GM13976 (cell line): ENCODE measurements at regions not wholly inside any gene's neighbourhood (a gene's known extent, or its start where the extent isn't known, plus 50 kb on each side); places are given as distances from the start of the nearest gene placed in this dataset.

ENCODE experiments used
- DNase-seq: peaks from one replicate; pipeline ENCODE4 v3.0.0; 2012; ENCODE audit warnings: low spot score
- CTCF ChIP-seq: IDR thresholded peaks from 2 replicates; pipeline ENCODE4 v1.5.1; 2012; ENCODE audit warnings: borderline replicate concordance, mild to moderate bottlenecking; ENCODE audit not compliant: insufficient read depth; ENCODE audit errors: extremely low read depth, missing control alignments, control extremely low read depth
- in situ Hi-C: fragments of 300-500 bp; cut with MboI; formaldehyde crosslinking; loops from one replicate; pipeline ENCODE4 v1.12.0; 2022; ENCODE audit warnings: low sequenced_read_pairs, mixed read lengths, inconsistent platforms; ENCODE audit not compliant: unreplicated experiment

GRCh38 chr14:26959972-26960660 is 362.3 kb upstream of the NOVA1 start:
- no peak for DNase-seq
- no peak for TF ChIP-seq CTCF
- in situ Hi-C loops, result no loop called here

- no peak for DNase-seq
- no peak for TF ChIP-seq CTCF
- in situ Hi-C loops, result no loop called here
Observed at GRCh38 chr14:26963711-26964110, 365.9 kb upstream of the NOVA1 start.

GRCh38 chr14:26965490-26965889 is 367.7 kb upstream of the NOVA1 start:
- TF ChIP-seq CTCF, result no peak
- DNase-seq, result no peak
- in situ Hi-C loops, result no loop called here

- no peak for DNase-seq
- TF ChIP-seq CTCF, result no peak
- in situ Hi-C loops, result no loop called here
Observed at GRCh38 chr14:26966908-26967307, 369.1 kb upstream of the NOVA1 start.

GRCh38 chr14:26974965-26975364 is 377.1 kb upstream of the NOVA1 start:
- in situ Hi-C loops, result no loop called here
- no peak for TF ChIP-seq CTCF
- no peak for DNase-seq

- DNase-seq, result no peak
- in situ Hi-C loops, result no loop called here
- no peak for TF ChIP-seq CTCF
Observed at GRCh38 chr14:26982071-26982470, 384.2 kb upstream of the NOVA1 start.
